K562 (cell line): ENCODE measurements at regions not wholly inside any gene's neighbourhood (a gene's known extent, or its start where the extent isn't known, plus 50 kb on each side); places are given as distances from the start of the nearest gene placed in this dataset.
A peak's percentile ranks its signal among the peaks of the same experiment; 100 is the strongest.

Source experiments
- ATAC-seq: fragments of 200-7000 bp; cut with Tn5 transposase; 3 replicates; pipeline ENCODE4 v1.9.1; 2020; ENCODE audit warnings: moderate library complexity
- BruUV-seq: library from RNA; stranded (reverse); fragments of 400-500 nt; replicated peaks from 2 replicates; lab custom pipeline; 2021; lab: Mats Ljungman, UMichigan
- CTCF ChIA-PET: fragments of 300-600 bp; formaldehyde crosslinking; extraction: SDS; loops from one replicate; lab custom pipeline; 2021; ENCODE audit warnings: low intra/inter-chr PET ratio; lab: Yijun Ruan, JAX
- POLR2A ChIA-PET: fragments of 300-600, 350-650 bp; sonication (Branson Sonifier 250); formaldehyde crosslinking; extraction: SDS; loops from one replicate; lab custom pipeline; 2021; ENCODE audit warnings: antibody characterized with exemption, inconsistent platforms; lab: Yijun Ruan, JAX
- DNase-seq, 4 experiments: peaks; one replicate each; pipeline versions ENCODE4 v3.0.0 to v3.0.0-alpha.2; 2011 to 2018; ENCODE audit warnings: low spot score in 3 of 4, mixed read lengths in 3 of 4; ENCODE audit errors: extremely low read depth in 1 of 4
- FAIRE-seq: peaks from 2 replicates; lab custom pipeline; 2011; peaks lifted over from hg19 to GRCh38; lab: Jason Lieb, UNC
- H2AFZ ChIP-seq: 2 replicates; pipeline ENCODE4 v1.6.0; 2011; ENCODE audit warnings: low read depth, low read length, control low read depth, inconsistent platforms
- H3K27ac ChIP-seq: fragments of 200-600 bp; 3 replicates; pipeline ENCODE4 v1.8.0; 2011; ENCODE audit warnings: low read depth, mild to moderate bottlenecking, control low read depth, inconsistent platforms, low read length, moderate library complexity, mixed read lengths; ENCODE audit errors: extremely low read depth
- H3K27me3 ChIP-seq, 2 experiments: fragments of 300-600 bp in 1 of 2; 2 replicates in 1 of 2; 3 replicates in 1 of 2; pipeline versions ENCODE4 v1.6.0 to v1.8.0; 2011; ENCODE audit warnings: inconsistent platforms in 2 of 2, low read length in 2 of 2, mild to moderate bottlenecking in 1 of 2, mixed read lengths in 1 of 2, moderate library complexity in 1 of 2; ENCODE audit not compliant: control insufficient read depth in 2 of 2, insufficient read depth in 2 of 2
- H3K36me3 ChIP-seq: fragments of 300-600 bp; 3 replicates; pipeline ENCODE4 v1.8.0; 2011; ENCODE audit warnings: mild to moderate bottlenecking, low read length, inconsistent platforms; ENCODE audit not compliant: control insufficient read depth, insufficient read depth
- H3K4me1 ChIP-seq, 2 experiments: fragments of 200-600 bp in 1 of 2; replicated peaks in 1 of 2; 2 replicates in 1 of 2; 3 replicates in 1 of 2; pipeline versions ENCODE4 v1.5.1 to v1.8.0; 2011; ENCODE audit warnings: inconsistent platforms in 2 of 2, low read length in 2 of 2, mild to moderate bottlenecking in 1 of 2, mixed read lengths in 1 of 2, moderate library complexity in 1 of 2; ENCODE audit not compliant: control insufficient read depth in 2 of 2, insufficient read depth in 2 of 2
- H3K4me2 ChIP-seq: 2 replicates; pipeline ENCODE4 v1.6.1; 2011; ENCODE audit warnings: low read length, control low read depth, inconsistent platforms, mixed read lengths; ENCODE audit not compliant: insufficient read depth
- H3K4me3 ChIP-seq: fragments of 200-600 bp; sonication (generic), shearing (Covaris generic); 2 replicates; pipeline ENCODE4 v1.5.1; 2016; ENCODE audit warnings: control low read depth, inconsistent platforms
- H3K79me2 ChIP-seq: fragments of 200-600 bp; 3 replicates; pipeline ENCODE4 v1.8.0; 2011; ENCODE audit warnings: low read length, inconsistent platforms; ENCODE audit not compliant: control insufficient read depth, insufficient read depth
- H3K9ac ChIP-seq, 2 experiments: 2 replicates each; pipeline versions ENCODE4 v1.6.0 to v1.6.1; 2011; ENCODE audit warnings: low read depth in 2 of 2, low read length in 2 of 2, control low read depth in 1 of 2, inconsistent platforms in 1 of 2, mild to moderate bottlenecking in 1 of 2, mixed read lengths in 1 of 2; ENCODE audit not compliant: insufficient read depth in 1 of 2
- H3K9me1 ChIP-seq: one replicate; pipeline ENCODE4 v1.6.0; 2011; ENCODE audit warnings: inconsistent platforms, mild to moderate bottlenecking, low read length, moderate library complexity; ENCODE audit not compliant: control insufficient read depth, insufficient read depth
- H3K9me3 ChIP-seq: replicated peaks from 2 replicates; pipeline ENCODE4 v1.5.1; 2011; ENCODE audit warnings: low read depth, low read length, inconsistent platforms; ENCODE audit not compliant: control insufficient read depth, insufficient read depth
- H4K20me1 ChIP-seq: replicated peaks from 2 replicates; pipeline ENCODE4 v1.6.1; 2011; ENCODE audit warnings: low read length, inconsistent platforms, mixed read lengths; ENCODE audit not compliant: control insufficient read depth, insufficient read depth
- BACH1 ChIP-seq: fragments of 200-800 bp; sonication (Bioruptor generic); IDR thresholded peaks from 2 replicates; pipeline ENCODE4 v1.6.1; 2016; ENCODE audit warnings: missing genetic modification characterization, missing compliant biosample characterization
- ELF1 ChIP-seq: fragments of 200-800 bp; sonication (Bioruptor generic); IDR thresholded peaks from 2 replicates; pipeline ENCODE4 v1.6.1; 2016; ENCODE audit warnings: missing genetic modification characterization, missing compliant biosample characterization
- EP400 ChIP-seq: fragments of 450-650 bp; IDR thresholded peaks from 2 replicates; pipeline ENCODE4 v1.6.1; 2017; ENCODE audit warnings: antibody characterized with exemption, mild to moderate bottlenecking, moderate library complexity
- FOXK2 ChIP-seq, 2 experiments: fragments of 450-650 bp; IDR thresholded peaks in 1 of 2; conservative IDR thresholded peaks in 1 of 2; 2 replicates each; pipeline ENCODE4 v1.6.1; 2016; ENCODE audit warnings: low read depth in 2 of 2, mild to moderate bottlenecking in 1 of 2
- GABPA ChIP-seq: fragments of 200-800 bp; sonication (Bioruptor generic); conservative IDR thresholded peaks from 2 replicates; pipeline ENCODE4 v1.6.1; 2016; ENCODE audit warnings: low read depth, missing genetic modification characterization, missing compliant biosample characterization
- GABPB1 ChIP-seq: sonication (generic); formaldehyde crosslinking; IDR thresholded peaks from 2 replicates; pipeline ENCODE4 v1.8.0; 2022; ENCODE audit warnings: mild to moderate bottlenecking, missing genetic modification reagents
- HLTF ChIP-seq: fragments of 450-650 bp; IDR thresholded peaks from 2 replicates; pipeline ENCODE4 v1.6.1; 2016
- HNRNPK ChIP-seq: fragments of 200-400 bp; formaldehyde crosslinking; IDR thresholded peaks from one replicate; pipeline ENCODE4 v1.6.1; 2018; ENCODE audit warnings: mild to moderate bottlenecking, low read depth, low read length; ENCODE audit not compliant: poor library complexity, severe bottlenecking
- KDM4B ChIP-seq, 2 experiments: fragments of 450-650 bp in 1 of 2; sonication (generic) in 1 of 2; IDR thresholded peaks; 2 replicates each; pipeline ENCODE4 v1.6.1; 2016 to 2017; ENCODE audit warnings: borderline replicate concordance in 2 of 2, antibody characterized with exemption in 1 of 2, low read depth in 1 of 2, mild to moderate bottlenecking in 1 of 2
- KHSRP ChIP-seq: fragments of 450-650 bp; IDR thresholded peaks from 2 replicates; pipeline ENCODE4 v1.6.1; 2017
- MAFF ChIP-seq: IDR thresholded peaks from 2 replicates; pipeline ENCODE4 v1.6.1; 2012; ENCODE audit warnings: low read length, improper control_type of control experiment
- MAFG ChIP-seq: fragments of 450-650 bp; conservative IDR thresholded peaks from 2 replicates; pipeline ENCODE4 v1.6.1; 2016; ENCODE audit warnings: missing genetic modification characterization, missing compliant biosample characterization
- NFE2 ChIP-seq: IDR thresholded peaks from 2 replicates; pipeline ENCODE4 v1.6.1; 2014; ENCODE audit warnings: antibody characterized with exemption, low read depth
- NFIC ChIP-seq: fragments of 450-650 bp; IDR thresholded peaks from 2 replicates; pipeline ENCODE4 v1.6.1; 2017; ENCODE audit warnings: mild to moderate bottlenecking, inconsistent platforms
- NFIX ChIP-seq: fragments of 250-450 bp; sonication (Bioruptor Pico); IDR thresholded peaks from 2 replicates; pipeline ENCODE4 v1.4.0; 2020; ENCODE audit warnings: low read depth, mild to moderate bottlenecking, moderate library complexity
- PPARD ChIP-seq: fragments of 250-450 bp; sonication (Bioruptor Pico); IDR thresholded peaks from 2 replicates; pipeline ENCODE4 v1.8.0; 2022; ENCODE audit warnings: inconsistent platforms, mild to moderate bottlenecking, moderate library complexity
- RAD21 ChIP-seq, 2 experiments: fragments of 250-450 bp in 1 of 2; fragments of 450-650 bp in 1 of 2; sonication (Bioruptor Pico) in 1 of 2; formaldehyde crosslinking in 1 of 2; IDR thresholded peaks in 1 of 2; conservative IDR thresholded peaks in 1 of 2; 2 replicates each; pipeline versions ENCODE4 v1.4.0 to v1.8.0; 2020 to 2022; ENCODE audit warnings: mild to moderate bottlenecking in 2 of 2, moderate library complexity in 1 of 2
- RBFOX2 ChIP-seq: fragments of 200-400 bp; formaldehyde crosslinking; IDR thresholded peaks from 2 replicates; pipeline ENCODE4 v1.6.1; 2017; ENCODE audit warnings: low read depth, mild to moderate bottlenecking, low read length, moderate library complexity
- SUPT5H ChIP-seq: fragments of 450-650 bp; IDR thresholded peaks from 2 replicates; pipeline ENCODE4 v1.6.1; 2016
- TAF9B ChIP-seq: fragments of 450-650 bp; IDR thresholded peaks from 2 replicates; pipeline ENCODE4 v1.6.1; 2018; ENCODE audit warnings: mild to moderate bottlenecking; ENCODE audit not compliant: partially characterized antibody
- TFAP4 ChIP-seq: sonication (generic); formaldehyde crosslinking; IDR thresholded peaks from 2 replicates; pipeline ENCODE4 v1.8.0; 2022; ENCODE audit warnings: missing genetic modification reagents, mild to moderate bottlenecking, moderate library complexity, borderline replicate concordance
- ZEB2 ChIP-seq: fragments of 450-650 bp; IDR thresholded peaks from 2 replicates; pipeline ENCODE4 v1.6.1; 2016
- ZFX ChIP-seq: sonication (generic); formaldehyde crosslinking; IDR thresholded peaks from 2 replicates; pipeline ENCODE4 v1.8.0; 2022; ENCODE audit warnings: mild to moderate bottlenecking, missing genetic modification reagents, moderate library complexity
- ZNF253 ChIP-seq: fragments of 250-450 bp; sonication (Bioruptor Pico); conservative IDR thresholded peaks from 2 replicates; pipeline ENCODE4 v1.6.1; 2021; ENCODE audit warnings: mild to moderate bottlenecking
- WGBS: fragments of 100-300 bp; shearing (Covaris generic); methylation state at CpG from one replicate; pipeline ENCODE4 v1.1.6; 2016; ENCODE audit warnings: low coverage, mixed read lengths; ENCODE audit not compliant: insufficient coverage; ENCODE audit errors: missing lambda C conversion rate; 5-methylcytosine and 5-hydroxymethylcytosine counted together
- in situ Hi-C: fragments of 300-500 bp; cut with MboI; formaldehyde crosslinking; loops from 4 replicates; pipeline ENCODE4 v1.15.0; 2018; ENCODE audit warnings: inconsistent platforms, mixed read lengths
- intact Hi-C: fragments of 100-400 bp; cut with micrococcal nuclease; formaldehyde crosslinking; loops from 2 replicates; pipeline ENCODE4 v1.14.2; 2022

DNA sequence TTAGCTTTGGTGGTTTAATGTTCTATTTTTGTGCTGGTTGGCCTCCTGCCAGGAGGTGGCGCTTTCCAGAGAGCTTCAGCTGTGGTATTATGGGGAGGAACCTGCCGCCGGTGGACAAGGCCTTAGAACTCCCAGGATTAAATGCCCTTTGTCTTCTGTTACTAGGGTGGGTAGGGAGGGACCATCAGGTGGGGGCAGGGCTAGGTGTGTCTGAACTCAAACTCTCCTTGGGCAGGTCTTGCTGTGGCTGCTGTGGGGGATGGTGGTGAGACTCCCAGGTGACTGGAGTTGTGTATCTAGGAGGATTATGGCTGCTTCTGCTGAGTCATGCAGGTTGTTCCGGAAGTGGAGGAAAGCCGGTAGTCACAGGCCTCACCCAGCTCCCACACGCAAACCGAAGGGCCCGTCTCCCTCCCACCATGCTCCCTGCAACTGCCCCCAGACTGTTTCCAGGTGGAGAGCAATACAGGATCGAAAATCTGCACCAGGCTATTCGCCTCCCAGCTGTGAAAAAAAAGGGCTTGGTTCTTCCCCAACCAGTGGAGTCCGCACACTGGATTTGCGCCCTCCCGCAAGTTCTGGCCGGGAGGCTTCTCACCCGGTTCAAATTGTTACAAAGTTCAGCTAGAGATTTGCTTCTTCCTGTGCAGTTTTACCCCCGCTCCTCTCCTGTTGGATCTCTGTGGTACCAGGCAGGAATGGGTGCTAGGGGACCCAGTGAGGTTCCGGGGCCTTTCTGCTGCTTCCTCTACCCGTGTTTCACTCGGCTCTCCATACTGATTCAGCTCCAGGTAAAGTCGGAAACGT is 220.5 kb downstream of the CENPF start:
- H3K4me1 ChIP-seq = no peaks in the 10 kb centered on the region
- H3K9ac ChIP-seq = peak overlapping the region; percentile 71 to 75; a peak in 3 of 4 replicates
- peak overlapping the region; percentile 76 for H3K27ac ChIP-seq
- intact Hi-C loops (no loop called here), in situ Hi-C loops (no loop called here)
- H4K20me1 ChIP-seq = no peaks in the 10 kb centered on the region
- ChIA-PET POLR2A (interaction anchor here (0.6 to 0.7 kb wide), 2 partner anchors 220 to 233 kb away, joined by 3 read pairs; no protein-coding TSS in a partner anchor), CTCF (no interaction called here)
- 16% methylated on average over 18 of the region's 21 CpGs for WGBS
- H3K4me3 ChIP-seq = peak overlapping the region; percentile 41
- DNase-seq (peak; percentile 14 to 69 (median 22)), FAIRE-seq (no peak), ATAC-seq (peak; percentile 89)
- H3K9me1 ChIP-seq = no peaks in the 10 kb centered on the region
- H3K27me3 ChIP-seq = no peaks in the 10 kb centered on the region
- no peaks in the 10 kb centered on the region for H3K36me3 ChIP-seq
- no peaks in the 10 kb centered on the region for H3K79me2 ChIP-seq
- H3K9me3 ChIP-seq = peaks cover 2% of the 10 kb centered on the region; the same call in 1 of the 2 replicates
- peak overlapping the region; percentile 71 for H2AFZ ChIP-seq
- peak overlapping the region; percentile 65; the same call in 1 of the 2 replicates for H3K4me2 ChIP-seq
- BruUV-seq = TSS peak; percentile 69
- TF ChIP-seq MAFF = peak; percentile 63
- peak; percentile 81 for TF ChIP-seq NFIC
- TF ChIP-seq ZEB2 = peak; percentile 36; the same call in 1 of the 2 replicates
- TF ChIP-seq PPARD (CRISPR knock-in tag) = no peak
- TF ChIP-seq ELF1 (tag) = peak; percentile 56; the same call in 1 of the 2 replicates
- TF ChIP-seq FOXK2 (conservative IDR thresholded peaks at IDR 0.05 in 1 of 2, IDR thresholded peaks at IDR 0.05 in 1 of 2; ENCODE audit: low read depth in 2 of 2) = 0 out of 4 replicates have a peak, but pooled peaks of 1 of the 2 experiments have one; percentile 22
- 0 out of 2 replicates have a peak, but pooled peaks have one; percentile 27 for TF ChIP-seq SUPT5H
- no peak for TF ChIP-seq KHSRP
- peak; percentile 44; the same call in 1 of the 2 replicates for TF ChIP-seq NFIX (CRISPR knock-in tag)
- no peak for TF ChIP-seq HLTF
- peak; percentile 22 for TF ChIP-seq TAF9B
- TF ChIP-seq NFE2 = peak; percentile 83
- peak; percentile 66 for TF ChIP-seq RBFOX2
- TF ChIP-seq RAD21 (CRISPR knock-in tag; conservative IDR thresholded peaks at IDR 0.05 in 1 of 2, IDR thresholded peaks at IDR 0.05 in 1 of 2) = 0 out of 4 replicates have a peak, but pooled peaks of 1 of the 2 experiments have one; percentile 11
- no peak for TF ChIP-seq KDM4B (IDR thresholded peaks at IDR 0.05; ENCODE audit: borderline replicate concordance in 2 of 2, low read depth in 1 of 2)
- peak; percentile 68 for TF ChIP-seq TFAP4 (CRISPR knock-in tag)
- TF ChIP-seq MAFG (tag) = peak; percentile 90
- peak; percentile 90 for TF ChIP-seq ZFX (CRISPR knock-in tag)
- TF ChIP-seq BACH1 (tag) = peak; percentile 61; the same call in 1 of the 2 replicates
- TF ChIP-seq GABPA (tag) = peak; percentile 73
- no peak for TF ChIP-seq HNRNPK
- TF ChIP-seq ZNF253 (CRISPR knock-in tag) = no peak
- peak; percentile 40; the same call in 1 of the 2 replicates for TF ChIP-seq EP400
- TF ChIP-seq GABPB1 (CRISPR knock-in tag) = 0 out of 2 replicates have a peak, but pooled peaks have one; percentile 48
